ENCODE measurements at regions not wholly inside any gene's neighbourhood (a gene's known extent, or its start where the extent isn't known, plus 50 kb on each side); places are given as distances from the start of the nearest gene placed in this dataset.
"Not testable (repeated sequence)": the region's sequence is repeated elsewhere in the genome, so short reads cannot be mapped to it uniquely, and the experiment has no call there.

- no peak for TF ChIP-seq CTCF (IDR thresholded peaks at IDR 0.05; ENCODE audit: unreplicated experiment)
- peaks cover 10% of the 10 kb centered on the region for H3K9me3 Mint-ChIP-seq (ENCODE audit: unreplicated experiment)
- ChIA-PET CTCF (interaction anchor here (0.6 kb wide), 1 partner anchor 83 kb away, joined by 3 read pairs; no protein-coding TSS in a partner anchor), POLR2A (interaction anchor here (1.2 to 1.6 kb wide), 3 partner anchors 15 to 58 kb away, joined by 3 to 6 read pairs (median 4); no protein-coding TSS in a partner anchor)
- no peaks in the 10 kb centered on the region for H3K4me1 Mint-ChIP-seq (ENCODE audit: insufficient read depth, unreplicated experiment)
- no TSS peak for BruUV-seq (replicated peaks)
- intact Hi-C loops (cut with micrococcal nuclease): no loop called here
- no peak overlapping the region for H3K4me3 Mint-ChIP-seq (ENCODE audit: unreplicated experiment)
- DNase-seq (ENCODE audit: unreplicated experiment): no peak
- H3K36me3 Mint-ChIP-seq (ENCODE audit: insufficient read depth, unreplicated experiment): no peaks in the 10 kb centered on the region
- no peak overlapping the region for H3K27ac Mint-ChIP-seq (ENCODE audit: low read depth, unreplicated experiment)
- no peaks in the 10 kb centered on the region for H3K27me3 Mint-ChIP-seq (ENCODE audit: insufficient read depth, unreplicated experiment)
Measured at GRCh38 chr14:71430321-71430677, 501.9 kb upstream of the RGS6 start.

GRCh38 chr14:71430678-71431376 is 501.4 kb upstream of the RGS6 start:
- Mint-ChIP-seq H3K4me1 (ENCODE audit: insufficient read depth, unreplicated experiment) (no peaks in the 10 kb centered on the region), H3K27ac (ENCODE audit: low read depth, unreplicated experiment) (no peak overlapping the region), H3K27me3 (ENCODE audit: insufficient read depth, unreplicated experiment) (no peaks in the 10 kb centered on the region), H3K36me3 (ENCODE audit: insufficient read depth, unreplicated experiment) (no peaks in the 10 kb centered on the region), H3K4me3 (ENCODE audit: unreplicated experiment) (no peak overlapping the region), H3K9me3 (ENCODE audit: unreplicated experiment) (peaks cover 8% of the 10 kb centered on the region)
- no TSS peak for BruUV-seq (replicated peaks)
- ChIA-PET CTCF (interaction anchor here (0.6 kb wide), 1 partner anchor 83 kb away, joined by 3 read pairs; no protein-coding TSS in a partner anchor), POLR2A (interaction anchor here (0.6 to 1.6 kb wide), 4 partner anchors 15 to 59 kb away, joined by 3 to 6 read pairs (median 4); no protein-coding TSS in a partner anchor)
- no peak for TF ChIP-seq CTCF (IDR thresholded peaks at IDR 0.05; ENCODE audit: unreplicated experiment)
- intact Hi-C loops (cut with micrococcal nuclease): no loop called here
- no peak for DNase-seq (ENCODE audit: unreplicated experiment)

- no peak for TF ChIP-seq CTCF (IDR thresholded peaks at IDR 0.05; ENCODE audit: unreplicated experiment)
- ChIA-PET POLR2A (interaction anchor here (0.7 kb wide), 1 partner anchor 65 kb away, joined by 3 read pairs; no protein-coding TSS in a partner anchor), CTCF (no interaction called here)
- Mint-ChIP-seq H3K4me1 (ENCODE audit: insufficient read depth, unreplicated experiment) (no peaks in the 10 kb centered on the region), H3K9me3 (ENCODE audit: unreplicated experiment) (peaks cover 2% of the 10 kb centered on the region), H3K4me3 (ENCODE audit: unreplicated experiment) (no peak overlapping the region), H3K27ac (ENCODE audit: low read depth, unreplicated experiment) (no peak overlapping the region), H3K27me3 (ENCODE audit: insufficient read depth, unreplicated experiment) (no peaks in the 10 kb centered on the region), H3K36me3 (ENCODE audit: insufficient read depth, unreplicated experiment) (no peaks in the 10 kb centered on the region)
- no TSS peak for BruUV-seq (replicated peaks)
- intact Hi-C loops (cut with micrococcal nuclease): no loop called here
- no peak for DNase-seq (ENCODE audit: unreplicated experiment)
Measured at GRCh38 chr14:71432334-71433110, 499.7 kb upstream of the RGS6 start.

- peaks cover 5% of the 10 kb centered on the region for H3K4me1 Mint-ChIP-seq (ENCODE audit: insufficient read depth, unreplicated experiment)
- H3K27me3 Mint-ChIP-seq (ENCODE audit: insufficient read depth, unreplicated experiment): no peaks in the 10 kb centered on the region
- H3K36me3 Mint-ChIP-seq (ENCODE audit: insufficient read depth, unreplicated experiment): no peaks in the 10 kb centered on the region
- no peak overlapping the region for H3K4me3 Mint-ChIP-seq (ENCODE audit: unreplicated experiment)
- no peaks in the 10 kb centered on the region for H3K9me3 Mint-ChIP-seq (ENCODE audit: unreplicated experiment)
- POLR2A ChIA-PET: no interaction called here
- intact Hi-C loops (cut with micrococcal nuclease): no loop called here
- CTCF ChIA-PET: no interaction called here
- no peak for TF ChIP-seq CTCF (IDR thresholded peaks at IDR 0.05; ENCODE audit: unreplicated experiment)
- DNase-seq (ENCODE audit: unreplicated experiment): no peak
- no peak overlapping the region for H3K27ac Mint-ChIP-seq (ENCODE audit: low read depth, unreplicated experiment)
- no TSS peak for BruUV-seq (replicated peaks)
Measured at GRCh38 chr14:71433303-71433702, 498.9 kb upstream of the RGS6 start.

- DNase-seq (ENCODE audit: unreplicated experiment); intact Hi-C loops (cut with micrococcal nuclease); H3K9me3 Mint-ChIP-seq (ENCODE audit: unreplicated experiment); CTCF ChIA-PET; H3K36me3 Mint-ChIP-seq (ENCODE audit: insufficient read depth, unreplicated experiment); H3K27me3 Mint-ChIP-seq (ENCODE audit: insufficient read depth, unreplicated experiment); H3K27ac Mint-ChIP-seq (ENCODE audit: low read depth, unreplicated experiment); BruUV-seq (replicated peaks); POLR2A ChIA-PET; H3K4me3 Mint-ChIP-seq (ENCODE audit: unreplicated experiment): not testable (repeated sequence)
- peaks cover 20% of the 10 kb centered on the region for H3K4me1 Mint-ChIP-seq (ENCODE audit: insufficient read depth, unreplicated experiment)
Measured at GRCh38 chr14:71435641-71436040, 496.6 kb upstream of the RGS6 start.

Measured in MCF 10A (cell line).